ENCODE measurements at regions not wholly inside any gene's neighbourhood (a gene's known extent, or its start where the extent isn't known, plus 50 kb on each side); places are given as distances from the start of the nearest gene placed in this dataset.
"Not testable (repeated sequence)": the region's sequence is repeated elsewhere in the genome, so short reads cannot be mapped to it uniquely, and the experiment has no call there.

GRCh38 chr13:55963934-55964333 is 1176.8 kb upstream of the PRR20A start:
- Histone ChIP-seq H3K27ac (no peak overlapping the region), H3K27me3 (ENCODE audit: insufficient read depth, low read depth, severe bottlenecking) (no peaks in the 10 kb centered on the region), H3K36me3 (no peaks in the 10 kb centered on the region), H3K9me3 (ENCODE audit: severe bottlenecking) (no peaks in the 10 kb centered on the region), H3K4me3 (ENCODE audit: low read depth, low read length) (no peak overlapping the region)
- TF ChIP-seq, protein P1, sequence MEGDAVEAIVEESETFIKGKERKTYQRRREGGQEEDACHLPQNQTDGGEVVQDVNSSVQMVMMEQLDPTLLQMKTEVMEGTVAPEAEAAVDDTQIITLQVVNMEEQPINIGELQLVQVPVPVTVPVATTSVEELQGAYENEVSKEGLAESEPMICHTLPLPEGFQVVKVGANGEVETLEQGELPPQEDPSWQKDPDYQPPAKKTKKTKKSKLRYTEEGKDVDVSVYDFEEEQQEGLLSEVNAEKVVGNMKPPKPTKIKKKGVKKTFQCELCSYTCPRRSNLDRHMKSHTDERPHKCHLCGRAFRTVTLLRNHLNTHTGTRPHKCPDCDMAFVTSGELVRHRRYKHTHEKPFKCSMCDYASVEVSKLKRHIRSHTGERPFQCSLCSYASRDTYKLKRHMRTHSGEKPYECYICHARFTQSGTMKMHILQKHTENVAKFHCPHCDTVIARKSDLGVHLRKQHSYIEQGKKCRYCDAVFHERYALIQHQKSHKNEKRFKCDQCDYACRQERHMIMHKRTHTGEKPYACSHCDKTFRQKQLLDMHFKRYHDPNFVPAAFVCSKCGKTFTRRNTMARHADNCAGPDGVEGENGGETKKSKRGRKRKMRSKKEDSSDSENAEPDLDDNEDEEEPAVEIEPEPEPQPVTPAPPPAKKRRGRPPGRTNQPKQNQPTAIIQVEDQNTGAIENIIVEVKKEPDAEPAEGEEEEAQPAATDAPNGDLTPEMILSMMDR (IDR thresholded peaks at IDR 0.05; ENCODE audit: low read depth, low read length) = no peak
- DNase-seq = no peak

DNA sequence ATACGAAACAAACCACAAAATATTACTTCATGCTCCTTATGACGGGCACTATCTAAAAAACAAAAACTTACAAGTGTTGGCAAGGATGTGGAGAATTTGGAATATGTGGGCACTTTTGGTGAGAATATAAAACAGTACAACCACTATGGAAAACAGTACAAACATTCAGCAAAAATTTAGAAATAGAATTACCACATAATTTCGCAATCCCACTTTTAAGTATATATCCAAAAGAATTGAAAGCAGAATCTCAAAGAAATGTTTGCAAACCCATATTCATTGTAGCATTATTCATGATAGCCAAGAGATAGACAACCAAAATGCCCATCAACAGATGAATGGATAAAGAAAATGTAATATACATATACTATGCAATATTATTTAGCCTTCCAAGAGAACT is 1173.7 kb upstream of the PRR20A start:
- TF ChIP-seq, protein P1 (IDR thresholded peaks at IDR 0.05; ENCODE audit: low read depth, low read length) = no peak
- H3K27me3 ChIP-seq (ENCODE audit: insufficient read depth, low read depth, severe bottlenecking) = no peaks in the 10 kb centered on the region
- no peaks in the 10 kb centered on the region for H3K36me3 ChIP-seq
- H3K27ac ChIP-seq = no peak overlapping the region
- no peak overlapping the region for H3K4me3 ChIP-seq (ENCODE audit: low read depth, low read length)
- H3K9me3 ChIP-seq (ENCODE audit: severe bottlenecking) = no peaks in the 10 kb centered on the region
- DNase-seq = no peak

GRCh38 chr13:55977436-55977835 is 1163.3 kb upstream of the PRR20A start:
- Histone ChIP-seq H3K27ac (no peak overlapping the region), H3K27me3 (ENCODE audit: insufficient read depth, low read depth, severe bottlenecking) (no peaks in the 10 kb centered on the region), H3K9me3 (ENCODE audit: severe bottlenecking) (no peaks in the 10 kb centered on the region), H3K36me3 (no peaks in the 10 kb centered on the region), H3K4me3 (ENCODE audit: low read depth, low read length) (no peak overlapping the region)
- TF ChIP-seq, protein P1 (IDR thresholded peaks at IDR 0.05; ENCODE audit: low read depth, low read length) = no peak
- DNase-seq = no peak

DNA sequence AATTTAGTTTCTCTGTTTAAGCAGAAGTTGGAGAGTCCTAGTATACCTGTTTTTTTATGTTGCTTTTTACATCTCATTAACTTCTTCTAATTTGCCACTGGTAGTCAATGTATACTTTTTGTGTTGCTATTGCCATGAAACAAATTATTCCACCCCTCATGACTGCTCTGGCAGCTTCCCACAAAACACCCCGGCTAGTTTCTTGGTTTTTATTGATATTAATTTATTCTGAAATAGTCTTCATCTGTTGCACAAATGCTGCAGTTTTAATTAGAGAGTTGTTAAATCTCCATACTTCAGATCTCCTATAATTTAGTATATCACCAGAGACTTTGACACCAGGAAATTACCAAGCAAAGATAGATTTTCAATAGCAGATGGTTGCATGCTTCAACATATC is 1159.3 kb upstream of the PRR20A start:
- TF ChIP-seq, protein P1 (IDR thresholded peaks at IDR 0.05; ENCODE audit: low read depth, low read length) = no peak
- no peaks in the 10 kb centered on the region for H3K36me3 ChIP-seq
- no peaks in the 10 kb centered on the region for H3K9me3 ChIP-seq (ENCODE audit: severe bottlenecking)
- H3K4me3 ChIP-seq (ENCODE audit: low read depth, low read length) = no peak overlapping the region
- no peak overlapping the region for H3K27ac ChIP-seq
- no peaks in the 10 kb centered on the region for H3K27me3 ChIP-seq (ENCODE audit: insufficient read depth, low read depth, severe bottlenecking)
- DNase-seq = no peak

- not testable (repeated sequence) for H3K36me3 ChIP-seq; DNase-seq; H3K27ac ChIP-seq; H3K4me3 ChIP-seq (ENCODE audit: low read depth, low read length); H3K27me3 ChIP-seq (ENCODE audit: insufficient read depth, low read depth, severe bottlenecking); H3K9me3 ChIP-seq (ENCODE audit: severe bottlenecking)
Observed at GRCh38 chr13:55984026-55984425, 1156.7 kb upstream of the PRR20A start.

GRCh38 chr13:55990631-55991030 is 1150.1 kb upstream of the PRR20A start:
- TF ChIP-seq, protein P1 (IDR thresholded peaks at IDR 0.05; ENCODE audit: low read depth, low read length) = no peak
- Histone ChIP-seq H3K9me3 (ENCODE audit: severe bottlenecking) (no peaks in the 10 kb centered on the region), H3K36me3 (no peaks in the 10 kb centered on the region), H3K27ac (no peak overlapping the region), H3K4me3 (ENCODE audit: low read depth, low read length) (no peak overlapping the region), H3K27me3 (ENCODE audit: insufficient read depth, low read depth, severe bottlenecking) (no peaks in the 10 kb centered on the region)
- DNase-seq = no peak
